Mammary epithelial cell (primary cell): ENCODE measurements at regions not wholly inside any gene's neighbourhood (a gene's known extent, or its start where the extent isn't known, plus 50 kb on each side); places are given as distances from the start of the nearest gene placed in this dataset.

Experiments
- CTCF ChIP-seq, 2 donors: IDR thresholded peaks in 1 of 2; conservative IDR thresholded peaks in 1 of 2; 2 replicates each; pipeline ENCODE4 v1.5.1; 2011 to 2012; ENCODE audit warnings: inconsistent platforms in 2 of 2, low read length in 2 of 2, mild to moderate bottlenecking in 2 of 2, control low read depth in 1 of 2, low read depth in 1 of 2; ENCODE audit not compliant: insufficient read depth in 1 of 2; ENCODE audit errors: extremely low read depth in 1 of 2
- EZH2 ChIP-seq: IDR thresholded peaks from 2 replicates; pipeline ENCODE4 v1.6.1; 2012; ENCODE audit warnings: low read length, inconsistent platforms, borderline replicate concordance

- TF ChIP-seq CTCF (conservative IDR thresholded peaks at IDR 0.05 in 1 of 2, IDR thresholded peaks at IDR 0.05 in 1 of 2; ENCODE audit: extremely low read depth in 1 of 2, insufficient read depth in 1 of 2, low read depth in 1 of 2, low read length in 2 of 2) = no peak
- no peak for TF ChIP-seq EZH2
Observed at GRCh38 chr11:98835335-98835734, 185.4 kb upstream of the CNTN5 start.
